Left ventricle myocardium inferior (tissue), 1 donor: ENCODE measurements at regions not wholly inside any gene's neighbourhood (a gene's known extent, or its start where the extent isn't known, plus 50 kb on each side); places are given as distances from the start of the nearest gene placed in this dataset.

Experiments used
- DNase-seq: peaks from one replicate; pipeline ENCODE4 v3.0.0-alpha.2; 2020
- H3K27ac ChIP-seq: fragments of 200-600 bp; replicated peaks from 2 replicates; pipeline ENCODE4 v1.8.0; 2021
- H3K27me3 ChIP-seq: fragments of 200-600 bp; 2 replicates; pipeline ENCODE4 v1.8.0; 2021; ENCODE audit warnings: low read depth
- H3K36me3 ChIP-seq: fragments of 200-600 bp; 2 replicates; pipeline ENCODE4 v1.8.0; 2021
- H3K4me1 ChIP-seq: fragments of 200-600 bp; 2 replicates; pipeline ENCODE4 v1.8.0; 2021
- H3K4me3 ChIP-seq: fragments of 200-600 bp; 2 replicates; pipeline ENCODE4 v1.8.0; 2021; ENCODE audit warnings: mild to moderate bottlenecking, moderate library complexity
- H3K9me3 ChIP-seq: fragments of 200-600 bp; replicated peaks from 2 replicates; pipeline ENCODE4 v1.8.0; 2021
- intact Hi-C: fragments of 100-400 bp; cut with micrococcal nuclease; formaldehyde crosslinking; loops from one replicate; pipeline ENCODE4 v1.11.0; 2022
- TF ChIP-seq, protein P1 (sequence below): fragments of 200-600 bp; IDR thresholded peaks from 2 replicates; pipeline ENCODE4 v1.8.0; 2021; ENCODE audit warnings: antibody characterized with exemption, mild to moderate bottlenecking, borderline replicate concordance
- donor health status: DM: no; HTN: yes; CAD: no; lungs with severe emphysema.

DNA sequence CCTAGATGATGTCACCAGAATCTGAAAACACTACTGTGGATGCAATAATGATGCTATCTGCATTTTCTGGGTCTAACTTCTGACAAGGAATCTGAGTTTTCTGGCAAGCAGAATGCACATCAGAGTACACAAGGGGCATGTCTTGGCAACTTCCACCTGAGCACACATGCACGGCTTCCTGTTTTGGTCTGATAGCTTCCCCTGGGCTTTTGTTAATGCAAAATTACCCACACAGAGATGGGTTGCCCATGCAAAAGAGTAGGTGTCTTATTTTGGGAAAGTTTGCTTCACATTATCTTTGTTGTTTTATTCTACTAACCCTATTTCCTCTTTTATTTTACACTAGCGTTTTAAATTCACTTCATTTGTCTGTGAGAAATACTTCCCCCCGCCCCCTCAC lies 74.2 kb upstream of the SATB1 start:
- Histone ChIP-seq H3K4me3 (no peak overlapping the region), H3K36me3 (no peaks in the 10 kb centered on the region), H3K9me3 (peaks cover 4% of the 10 kb centered on the region), H3K27ac (no peak overlapping the region), H3K4me1 (no peaks in the 10 kb centered on the region), H3K27me3 (no peaks in the 10 kb centered on the region)
- TF ChIP-seq, protein P1, sequence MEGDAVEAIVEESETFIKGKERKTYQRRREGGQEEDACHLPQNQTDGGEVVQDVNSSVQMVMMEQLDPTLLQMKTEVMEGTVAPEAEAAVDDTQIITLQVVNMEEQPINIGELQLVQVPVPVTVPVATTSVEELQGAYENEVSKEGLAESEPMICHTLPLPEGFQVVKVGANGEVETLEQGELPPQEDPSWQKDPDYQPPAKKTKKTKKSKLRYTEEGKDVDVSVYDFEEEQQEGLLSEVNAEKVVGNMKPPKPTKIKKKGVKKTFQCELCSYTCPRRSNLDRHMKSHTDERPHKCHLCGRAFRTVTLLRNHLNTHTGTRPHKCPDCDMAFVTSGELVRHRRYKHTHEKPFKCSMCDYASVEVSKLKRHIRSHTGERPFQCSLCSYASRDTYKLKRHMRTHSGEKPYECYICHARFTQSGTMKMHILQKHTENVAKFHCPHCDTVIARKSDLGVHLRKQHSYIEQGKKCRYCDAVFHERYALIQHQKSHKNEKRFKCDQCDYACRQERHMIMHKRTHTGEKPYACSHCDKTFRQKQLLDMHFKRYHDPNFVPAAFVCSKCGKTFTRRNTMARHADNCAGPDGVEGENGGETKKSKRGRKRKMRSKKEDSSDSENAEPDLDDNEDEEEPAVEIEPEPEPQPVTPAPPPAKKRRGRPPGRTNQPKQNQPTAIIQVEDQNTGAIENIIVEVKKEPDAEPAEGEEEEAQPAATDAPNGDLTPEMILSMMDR, result no peak
- no peak for DNase-seq
- intact Hi-C loops, result no loop called here

DNA sequence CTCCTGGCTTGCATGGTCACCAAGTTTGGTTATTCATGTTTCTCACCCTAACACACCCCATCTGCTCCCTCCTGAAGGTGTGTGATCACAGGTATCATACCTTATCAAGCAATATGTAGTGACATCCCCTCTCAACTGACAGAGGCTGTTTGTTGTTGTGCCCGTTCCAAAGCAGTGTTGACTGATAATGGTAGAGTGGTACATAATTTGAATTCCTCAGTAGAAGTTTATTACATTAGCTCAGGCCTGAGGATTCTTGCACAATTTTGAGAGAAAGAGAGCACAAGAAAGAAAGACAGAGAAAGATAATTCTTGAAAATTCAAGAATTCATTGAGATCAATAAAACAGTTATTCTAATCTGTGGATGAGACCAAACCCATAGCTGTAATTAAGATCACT lies 69.1 kb upstream of the SATB1 start:
- H3K4me3 ChIP-seq, result no peak overlapping the region
- no peaks in the 10 kb centered on the region for H3K9me3 ChIP-seq
- H3K36me3 ChIP-seq, result no peaks in the 10 kb centered on the region
- intact Hi-C loops, result no loop called here
- no peak for DNase-seq
- no peaks in the 10 kb centered on the region for H3K27me3 ChIP-seq
- H3K4me1 ChIP-seq, result no peaks in the 10 kb centered on the region
- TF ChIP-seq, protein P1, result no peak
- no peak overlapping the region for H3K27ac ChIP-seq

DNA sequence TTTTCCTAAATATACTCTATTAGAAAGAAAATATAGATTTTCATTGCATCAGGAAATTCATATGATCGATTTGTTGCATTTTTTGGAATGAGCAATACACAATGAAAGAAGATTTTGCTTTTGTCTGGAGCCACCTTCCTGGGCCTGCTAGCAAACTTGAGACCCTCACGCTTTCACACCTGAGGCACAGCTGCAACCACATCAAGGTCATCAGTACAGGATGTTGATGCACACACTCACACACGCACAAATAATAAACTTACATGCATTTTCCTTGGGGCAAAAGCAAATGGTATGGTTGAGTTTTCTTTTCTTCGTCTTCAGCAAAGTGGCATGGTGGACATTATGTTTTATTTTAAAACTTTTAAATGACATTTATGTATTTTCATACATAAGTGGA lies 64.8 kb upstream of the SATB1 start:
- Histone ChIP-seq H3K27me3 (no peaks in the 10 kb centered on the region), H3K4me1 (no peaks in the 10 kb centered on the region), H3K9me3 (peaks cover 7% of the 10 kb centered on the region), H3K27ac (no peak overlapping the region), H3K4me3 (no peak overlapping the region), H3K36me3 (no peaks in the 10 kb centered on the region)
- TF ChIP-seq, protein P1, result no peak
- intact Hi-C loops, result no loop called here
- no peak for DNase-seq

DNA sequence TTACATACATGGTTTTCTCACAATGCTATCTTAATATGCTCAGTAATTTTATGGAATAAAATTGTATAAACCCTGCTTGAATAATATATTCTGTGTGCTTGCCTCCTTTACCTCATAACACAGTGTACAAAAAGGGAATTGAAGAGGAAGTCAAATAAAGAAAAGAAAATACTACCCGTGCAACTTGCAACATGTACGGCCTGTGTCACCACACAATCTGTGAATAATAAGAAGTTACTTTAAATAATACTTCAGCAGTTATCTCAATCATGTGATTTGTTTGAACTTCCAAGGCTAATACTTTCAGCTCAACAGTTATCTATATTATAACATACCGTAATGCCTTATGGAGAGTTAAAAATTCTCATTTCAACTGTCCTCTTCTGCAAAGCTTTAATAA lies 58.1 kb upstream of the SATB1 start:
- TF ChIP-seq, protein P1, result no peak
- no peak overlapping the region for H3K27ac ChIP-seq
- DNase-seq, result no peak
- H3K36me3 ChIP-seq, result no peaks in the 10 kb centered on the region
- intact Hi-C loops, result no loop called here
- H3K27me3 ChIP-seq, result no peaks in the 10 kb centered on the region
- H3K4me1 ChIP-seq, result no peaks in the 10 kb centered on the region
- H3K9me3 ChIP-seq, result peaks cover 20% of the 10 kb centered on the region
- H3K4me3 ChIP-seq, result no peak overlapping the region

DNA sequence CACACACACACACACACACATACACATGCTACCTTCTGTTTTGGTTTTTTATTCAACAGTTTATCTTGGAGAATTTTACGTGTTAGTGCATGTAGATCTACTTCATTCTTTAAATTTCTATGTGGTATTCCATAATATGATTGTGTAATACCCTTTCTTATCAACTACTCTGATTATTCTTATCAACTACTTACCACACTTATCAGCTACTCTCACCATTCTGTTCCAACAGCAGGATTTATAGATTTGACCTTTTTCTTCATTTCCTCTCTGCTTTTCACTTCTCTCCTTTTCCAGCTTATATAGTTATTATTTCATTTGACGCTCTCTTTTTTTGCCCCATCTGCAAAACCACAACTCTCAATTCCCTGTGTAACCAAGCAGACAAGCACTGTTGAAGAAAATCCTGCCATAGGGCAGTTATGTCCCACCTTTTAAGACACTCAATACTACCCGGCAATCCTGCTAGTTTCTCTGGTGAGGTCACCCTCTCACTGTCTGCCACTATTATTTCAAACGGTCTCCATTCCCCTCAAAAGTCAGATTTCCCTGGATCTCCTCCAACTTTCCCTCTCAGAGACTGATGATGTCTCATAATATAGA lies 56.9 kb upstream of the SATB1 start:
- H3K4me1 ChIP-seq, result no peaks in the 10 kb centered on the region
- peaks cover 20% of the 10 kb centered on the region for H3K9me3 ChIP-seq
- no peak overlapping the region for H3K27ac ChIP-seq
- H3K4me3 ChIP-seq, result no peak overlapping the region
- DNase-seq, result no peak
- TF ChIP-seq, protein P1, result no peak
- H3K36me3 ChIP-seq, result no peaks in the 10 kb centered on the region
- H3K27me3 ChIP-seq, result no peaks in the 10 kb centered on the region
- intact Hi-C loops, result no loop called here

DNA sequence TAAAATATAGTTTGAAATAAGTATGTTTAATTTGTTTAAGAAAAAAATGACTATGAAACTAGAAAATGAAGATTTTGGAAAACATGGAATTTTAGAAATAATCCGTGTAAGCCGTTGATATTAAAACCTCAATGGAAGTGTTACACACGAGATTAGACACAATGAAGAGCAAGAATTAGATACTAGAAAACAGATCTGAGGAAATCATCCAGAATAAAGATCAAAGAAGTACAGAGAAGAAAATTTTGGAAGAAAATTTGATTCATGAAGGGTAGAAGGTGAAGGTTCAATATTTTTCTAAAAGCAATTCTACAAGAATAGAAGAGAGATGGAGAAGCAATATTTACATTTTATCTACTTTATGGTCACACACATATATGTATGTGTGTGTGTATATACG lies 52.5 kb upstream of the SATB1 start:
- H3K36me3 ChIP-seq, result no peaks in the 10 kb centered on the region
- H3K4me1 ChIP-seq, result no peaks in the 10 kb centered on the region
- TF ChIP-seq, protein P1, result no peak
- H3K27me3 ChIP-seq, result no peaks in the 10 kb centered on the region
- no peak for DNase-seq
- no peak overlapping the region for H3K4me3 ChIP-seq
- intact Hi-C loops, result no loop called here
- H3K27ac ChIP-seq, result no peak overlapping the region
- H3K9me3 ChIP-seq, result no peaks in the 10 kb centered on the region
